Amygdala (tissue), 56 donors: ENCODE measurements at regions not wholly inside any gene's neighbourhood (a gene's known extent, or its start where the extent isn't known, plus 50 kb on each side); places are given as distances from the start of the nearest gene placed in this dataset.
"Not testable (repeated sequence)": the region's sequence is repeated elsewhere in the genome, so short reads cannot be mapped to it uniquely, and the experiment has no call there.

Experiments used
- DNase-seq, 56 donors: peaks; one replicate each; lab custom pipeline; 2025; lab: John Stamatoyannopoulos, UW

DNA sequence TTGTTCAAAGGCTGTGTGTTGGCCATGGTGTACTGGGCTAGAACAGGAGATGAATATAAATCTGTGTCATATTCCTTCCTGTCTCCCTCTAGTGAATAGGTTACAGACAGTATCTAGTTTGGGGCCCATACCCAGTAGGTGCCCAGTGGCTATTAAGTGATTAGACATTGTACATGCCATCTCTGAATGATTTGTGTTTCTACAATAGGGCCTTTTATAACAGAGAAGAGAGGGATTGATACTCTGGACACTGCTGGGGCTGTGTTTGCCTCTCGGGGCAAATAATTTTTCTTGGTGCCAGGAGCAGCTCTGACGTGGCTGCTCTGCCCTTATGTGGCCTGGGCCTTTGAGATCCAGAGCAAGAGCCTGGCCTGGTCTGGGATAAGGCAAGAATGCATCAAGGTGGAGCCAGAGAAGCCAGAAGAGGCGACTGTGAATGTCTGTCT, 403.1 kb downstream of the SPRY2 start:
- peak in 48 of 56 donors; percentile 1 to 63 (median 26) for DNase-seq

DNA sequence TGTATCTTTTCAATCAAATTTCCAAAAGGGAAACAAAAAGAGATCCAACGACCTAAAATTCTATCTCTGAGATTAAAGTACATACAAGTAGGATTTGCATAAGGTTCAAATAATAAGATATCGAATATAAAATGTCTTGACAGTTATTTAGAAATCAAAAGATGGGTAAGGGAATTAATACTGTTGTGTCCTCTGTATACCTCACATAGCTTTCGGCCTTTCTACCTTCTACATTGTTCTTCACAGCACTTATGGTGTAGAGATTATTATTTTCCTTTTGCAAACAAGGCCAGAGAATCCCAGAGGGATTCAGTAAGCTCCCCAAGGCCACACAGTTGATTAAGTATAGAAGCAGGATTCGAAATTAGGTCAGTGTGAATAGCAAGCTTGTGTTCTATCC, 403.6 kb downstream of the SPRY2 start:
- DNase-seq: peak in 1 of 56 donors; percentile 45

DNA sequence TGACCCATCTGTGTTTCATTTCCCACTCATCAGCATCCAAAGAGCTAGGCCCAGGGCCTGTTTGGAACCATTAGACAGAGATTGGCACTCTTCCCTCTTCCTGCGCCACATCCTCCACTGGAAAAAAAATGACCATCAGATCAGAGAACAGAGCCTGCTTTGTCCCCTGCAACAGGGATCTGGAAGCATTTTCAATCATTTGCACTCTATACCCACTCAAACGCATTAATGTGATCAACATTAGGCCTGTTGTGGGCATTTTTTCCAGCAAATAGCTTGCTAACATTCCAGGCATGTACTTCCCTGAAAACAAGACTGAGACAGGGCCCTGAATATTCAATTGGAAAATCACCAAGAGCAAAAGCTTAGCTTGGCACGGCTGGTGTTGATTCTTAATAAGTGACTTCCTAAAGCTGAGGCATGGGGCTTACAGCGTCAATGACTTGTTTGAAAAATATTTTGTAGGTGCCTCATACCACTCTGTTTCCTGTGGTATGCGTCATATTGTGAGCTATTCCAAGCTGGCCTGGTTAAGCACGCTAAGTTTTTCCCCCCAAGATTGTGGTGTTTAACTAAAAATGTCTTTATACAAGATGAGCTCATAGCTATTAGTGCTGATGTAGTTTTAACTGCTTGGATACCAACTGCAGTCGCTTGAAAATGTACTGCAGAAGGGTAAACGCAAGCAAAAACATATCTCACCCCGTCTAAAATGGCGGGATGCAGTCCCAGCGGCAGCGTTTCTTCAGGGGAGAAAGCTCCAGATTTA, 404.4 kb downstream of the SPRY2 start:
- DNase-seq: peak in 54 of 56 donors; percentile 2 to 93 (median 69)

DNA sequence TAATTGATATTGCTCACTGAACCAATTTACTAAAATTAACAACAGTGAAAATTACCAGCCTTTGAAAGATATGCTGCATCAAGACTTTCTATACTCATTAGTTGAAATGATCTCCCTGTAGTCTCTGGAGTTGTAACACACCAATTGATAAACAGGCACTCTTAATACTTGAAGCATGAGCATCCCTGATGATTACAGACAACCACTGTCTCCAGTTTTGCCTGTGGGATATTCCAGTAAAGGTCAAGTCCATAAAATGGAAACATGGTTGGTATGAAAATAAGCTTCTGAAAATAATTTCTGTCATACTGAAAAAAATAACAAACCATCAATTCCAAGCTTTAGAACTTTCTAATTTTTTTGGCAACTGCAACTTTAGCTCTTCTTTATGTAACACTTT, 405.8 kb downstream of the SPRY2 start:
- DNase-seq: no peak

DNA sequence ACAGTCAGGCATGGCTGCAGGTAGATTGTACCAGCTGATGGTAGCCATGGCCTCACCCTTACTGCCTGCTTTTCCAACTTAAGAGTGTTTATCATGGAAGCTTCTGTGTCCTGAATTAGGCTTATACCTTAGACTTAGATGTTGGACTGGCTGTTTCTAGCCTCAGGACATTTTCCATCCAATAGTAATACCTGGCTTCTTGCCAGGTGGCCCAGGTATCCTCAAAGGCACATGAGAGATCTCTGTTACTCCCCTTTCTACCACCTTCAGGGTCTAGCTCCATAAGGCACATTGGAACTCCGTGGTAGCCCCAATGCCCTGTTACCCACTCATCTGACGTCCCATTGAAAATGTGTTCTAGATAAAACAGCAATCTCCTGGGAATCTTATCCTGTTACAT, 407.5 kb downstream of the SPRY2 start:
- no peak for DNase-seq

DNA sequence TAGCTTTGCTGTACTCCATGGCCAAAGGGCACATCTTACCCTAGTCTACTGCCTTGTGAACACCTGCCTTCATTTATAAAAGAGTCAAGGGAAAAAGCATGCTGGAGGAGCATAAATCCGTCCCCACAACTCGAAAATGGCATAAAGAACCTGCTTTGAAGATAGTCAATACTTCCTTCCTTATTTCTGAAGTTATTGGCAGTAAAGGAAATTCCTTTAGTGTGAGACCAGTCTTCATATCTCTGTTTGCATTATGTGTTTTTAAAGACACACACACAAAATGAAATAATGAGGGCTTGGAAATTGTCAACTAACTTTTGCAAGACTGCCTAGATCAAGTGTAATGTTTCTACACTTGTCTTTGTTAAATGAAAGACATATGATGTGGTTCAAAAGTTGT, 408.4 kb downstream of the SPRY2 start:
- DNase-seq: no peak

DNA sequence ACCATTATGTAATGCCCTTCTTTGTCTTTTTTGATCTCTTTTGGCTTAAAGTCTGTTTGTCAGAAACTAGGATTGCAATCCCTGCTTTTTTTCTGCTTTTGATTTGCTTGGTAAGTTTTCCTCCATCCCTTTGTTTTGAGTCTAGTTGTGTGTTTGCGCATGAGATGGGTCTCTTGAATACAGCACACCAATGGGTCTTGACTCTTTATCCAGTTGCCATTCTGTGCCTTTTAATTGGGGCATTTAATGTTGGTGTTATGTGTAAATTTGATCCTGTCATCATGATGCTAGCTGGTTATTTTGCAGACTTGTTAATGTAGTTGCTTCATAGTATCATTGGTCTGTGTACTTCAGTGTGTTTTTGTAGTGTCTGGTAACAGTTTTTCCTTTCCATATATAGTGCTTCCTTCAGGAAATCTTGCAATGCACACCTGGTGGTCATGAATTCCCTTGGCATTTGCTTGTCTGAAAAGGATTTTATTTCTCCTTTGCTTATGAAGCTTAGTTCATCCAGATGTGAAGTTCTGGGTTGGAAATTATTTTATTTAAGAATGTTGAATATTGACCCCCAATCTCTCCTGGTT, 416.9 kb downstream of the SPRY2 start:
- not testable (repeated sequence) for DNase-seq

DNA sequence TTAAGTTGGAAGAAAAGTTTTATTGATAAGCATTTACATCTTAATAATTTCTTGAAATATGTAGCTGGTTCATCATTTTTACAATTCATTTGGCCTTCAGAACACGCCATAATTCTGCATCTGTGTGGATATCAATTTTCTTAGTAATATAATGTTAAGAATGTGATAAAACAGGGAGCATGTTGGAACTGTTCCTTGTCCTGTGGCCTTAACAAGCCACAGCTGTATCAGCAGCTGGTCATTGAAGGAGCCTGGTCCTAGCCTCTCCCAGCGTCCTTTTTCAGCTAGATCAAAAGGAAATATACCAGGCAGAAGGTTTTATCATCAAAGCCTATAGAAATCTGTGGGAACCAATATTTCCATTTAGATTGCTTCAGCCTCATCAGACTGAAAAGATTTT, 421.8 kb downstream of the SPRY2 start:
- no peak for DNase-seq

DNA sequence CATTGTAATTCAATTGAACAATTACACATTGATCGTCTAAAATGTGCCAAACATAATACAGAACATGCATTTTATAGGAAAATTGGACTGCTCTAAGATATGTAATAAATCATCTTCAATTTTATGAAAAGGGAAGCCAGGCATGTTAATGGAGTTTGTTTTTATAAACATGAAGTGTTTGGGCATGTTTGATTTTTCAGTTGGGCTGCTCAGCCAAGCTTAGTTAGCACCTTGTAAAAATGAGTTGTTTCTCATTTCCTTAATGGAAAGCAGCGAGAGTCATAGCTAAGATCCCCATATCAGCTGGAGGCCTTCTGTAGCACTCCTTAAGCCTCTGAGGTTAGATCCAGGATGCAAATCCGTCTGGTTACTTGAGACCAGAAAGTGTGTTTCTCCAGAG, 422.3 kb downstream of the SPRY2 start:
- DNase-seq: no peak

DNA sequence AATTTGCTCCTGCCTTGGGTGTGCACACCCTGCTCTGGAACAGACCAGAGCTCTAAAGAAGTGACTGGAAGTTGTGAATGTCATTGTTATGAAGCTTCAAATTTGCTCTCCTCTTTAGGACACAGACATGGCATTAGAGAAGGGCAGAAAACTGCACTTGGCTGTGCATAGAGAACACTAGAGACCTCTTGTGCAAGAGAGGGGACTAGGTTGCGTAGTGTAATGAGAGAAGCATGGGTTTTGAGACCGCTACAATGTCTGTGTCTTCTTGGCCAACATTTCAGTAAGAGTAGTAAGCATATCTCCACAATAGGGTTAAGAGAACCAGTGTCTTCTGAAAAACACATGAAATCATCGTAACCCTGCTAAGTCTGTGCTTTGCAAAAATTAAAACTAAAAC, 423.3 kb downstream of the SPRY2 start:
- DNase-seq: no peak

DNA sequence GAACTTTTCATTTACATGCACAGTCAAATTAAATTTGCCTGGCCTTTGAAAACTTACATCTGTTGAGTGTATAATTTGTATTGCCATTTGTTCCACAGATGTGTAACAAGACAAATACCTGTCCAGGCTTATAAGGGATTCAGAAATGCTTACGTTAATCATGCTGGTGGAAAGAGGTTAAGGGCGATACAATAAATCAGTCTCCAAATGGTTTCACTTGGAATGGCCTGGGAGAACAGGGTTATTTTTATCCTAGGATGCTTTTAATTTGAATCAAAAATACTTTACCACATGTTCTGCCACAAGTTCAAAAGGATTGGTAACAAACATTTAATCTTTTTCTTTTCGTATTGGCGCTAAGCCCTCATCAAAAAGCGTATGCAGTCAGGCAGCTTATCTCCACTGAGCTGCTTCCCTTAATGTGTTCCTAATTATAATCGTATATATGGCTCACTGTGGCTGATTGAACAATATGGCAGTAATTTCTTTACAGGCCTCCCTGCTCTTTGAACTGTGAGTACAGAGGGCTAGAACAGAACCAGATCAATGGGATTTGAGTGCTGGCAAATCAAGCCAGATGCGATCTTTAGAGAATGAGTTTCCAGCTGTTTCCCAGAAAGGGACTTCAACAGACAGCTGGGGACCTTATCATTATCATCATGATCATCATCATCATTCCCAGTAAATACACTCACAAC, 425.7 kb downstream of the SPRY2 start:
- DNase-seq: no peak

DNA sequence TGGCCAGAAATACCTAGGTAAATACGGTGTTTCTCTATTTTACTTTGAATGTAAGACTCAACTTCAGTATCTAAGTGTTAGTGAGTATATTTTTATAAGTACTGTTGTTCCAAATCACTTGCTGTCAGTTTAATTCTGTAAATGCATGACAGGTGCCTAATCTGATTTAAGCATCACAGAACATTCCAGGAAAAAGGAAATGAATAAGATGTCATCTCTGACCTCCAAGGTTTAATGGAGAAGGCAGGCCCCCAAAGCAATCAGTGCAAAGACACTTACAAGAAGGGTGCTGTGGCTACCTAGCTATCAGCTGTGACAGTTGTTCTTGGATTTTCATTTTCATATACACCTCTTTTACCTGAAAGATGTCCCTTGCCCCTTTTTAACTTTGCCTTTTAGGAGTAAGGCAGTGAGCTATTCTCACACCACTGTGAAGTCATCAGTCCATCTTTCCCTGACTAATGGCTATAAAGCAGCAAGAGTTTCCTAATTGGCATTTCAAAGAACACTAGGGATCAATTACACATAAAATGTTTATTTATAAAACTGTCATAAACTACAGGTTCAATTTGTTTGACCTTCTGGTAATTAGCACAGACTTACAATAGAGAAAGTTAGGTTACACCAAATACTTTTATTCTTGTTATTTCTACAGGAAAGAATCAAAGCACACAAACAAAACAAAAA, 427.6 kb downstream of the SPRY2 start:
- no peak for DNase-seq

DNA sequence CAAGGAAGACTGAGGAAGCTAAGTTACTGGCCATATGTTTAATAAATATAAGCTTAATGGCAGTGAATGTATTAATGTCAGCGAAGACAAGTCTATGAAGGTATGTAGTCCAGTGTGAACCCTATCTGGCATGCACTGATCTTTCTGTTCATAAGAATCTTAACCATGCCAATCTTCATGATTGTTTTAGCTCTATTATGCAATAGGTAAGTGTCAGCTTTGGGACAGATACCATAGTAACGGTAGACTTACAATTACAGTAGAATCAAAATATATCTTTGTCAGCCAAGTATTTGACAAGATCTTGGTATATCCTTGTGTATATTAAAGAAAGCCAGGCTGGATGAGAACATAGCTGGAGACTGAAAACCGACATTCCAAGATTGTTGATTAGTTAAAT, 428.5 kb downstream of the SPRY2 start:
- no peak for DNase-seq

DNA sequence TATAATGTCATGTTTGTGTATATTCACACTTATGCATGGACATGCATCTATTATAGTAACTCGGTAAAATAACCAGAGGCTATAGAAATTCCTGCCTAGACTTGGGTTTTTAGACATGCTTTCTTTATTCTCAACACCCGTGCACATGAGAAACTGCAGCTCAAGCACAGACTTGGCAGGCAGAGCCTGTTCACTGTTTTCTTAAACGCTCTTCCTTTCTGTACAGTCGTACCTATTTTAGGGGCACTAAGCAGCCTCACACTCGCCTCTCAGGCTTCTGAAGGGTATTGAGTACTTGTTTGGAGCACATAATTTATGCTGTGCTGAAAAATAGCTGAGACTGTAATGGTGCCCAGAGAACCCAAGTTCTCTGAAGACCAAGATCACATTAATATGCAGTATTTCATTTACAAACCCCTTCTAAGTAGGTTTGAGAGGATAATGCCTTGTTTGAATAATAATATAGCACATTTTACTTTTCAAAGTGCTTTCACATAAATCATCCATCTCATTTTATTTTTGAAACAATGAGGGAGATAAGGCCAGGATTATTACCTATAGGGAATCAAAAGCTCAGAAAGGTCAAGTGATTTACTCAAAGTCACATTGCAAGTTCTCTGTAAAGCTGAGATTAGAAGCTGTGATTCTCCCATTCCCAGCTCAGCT, 429.9 kb downstream of the SPRY2 start:
- no peak for DNase-seq

DNA sequence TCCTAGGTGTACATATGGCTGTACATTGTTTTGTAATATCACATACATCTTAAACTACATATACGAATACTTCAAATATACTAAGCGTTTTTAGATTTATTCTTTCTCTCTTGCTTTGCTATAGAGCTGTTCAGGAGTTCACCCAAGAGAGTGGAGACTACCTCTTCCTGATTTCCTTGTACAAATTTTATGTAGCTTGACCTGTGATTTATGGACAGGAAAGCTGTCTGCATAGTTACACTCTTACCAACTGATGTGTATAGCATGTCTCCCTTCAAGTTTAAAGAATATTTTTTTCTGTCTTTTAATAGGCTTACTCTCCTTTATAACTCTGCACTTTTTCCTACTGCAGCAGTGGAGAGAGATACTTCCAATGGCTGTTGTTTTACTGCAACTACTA, 428.7 kb downstream of the NDFIP2 start:
- DNase-seq: no peak

DNA sequence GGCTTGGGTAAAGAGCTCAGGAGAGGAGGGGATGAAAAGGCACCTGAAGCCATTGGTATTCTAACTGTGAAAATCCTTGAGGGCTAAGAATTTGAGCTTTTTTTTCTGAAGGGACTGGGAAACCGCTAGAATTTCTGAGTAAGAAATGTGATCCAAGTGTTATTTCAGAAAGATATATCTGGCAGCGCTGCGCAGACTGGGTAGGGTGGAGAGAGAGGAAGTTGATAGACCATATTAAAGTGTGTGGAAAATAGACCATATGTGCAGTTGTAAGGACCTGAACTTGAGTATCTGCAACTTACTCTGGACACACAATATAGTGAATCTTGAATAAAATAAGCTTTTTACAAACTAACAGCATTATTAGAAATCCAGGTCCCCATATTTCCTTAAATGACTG, 427.4 kb downstream of the NDFIP2 start:
- DNase-seq: peak in 1 of 56 donors; percentile 1

DNA sequence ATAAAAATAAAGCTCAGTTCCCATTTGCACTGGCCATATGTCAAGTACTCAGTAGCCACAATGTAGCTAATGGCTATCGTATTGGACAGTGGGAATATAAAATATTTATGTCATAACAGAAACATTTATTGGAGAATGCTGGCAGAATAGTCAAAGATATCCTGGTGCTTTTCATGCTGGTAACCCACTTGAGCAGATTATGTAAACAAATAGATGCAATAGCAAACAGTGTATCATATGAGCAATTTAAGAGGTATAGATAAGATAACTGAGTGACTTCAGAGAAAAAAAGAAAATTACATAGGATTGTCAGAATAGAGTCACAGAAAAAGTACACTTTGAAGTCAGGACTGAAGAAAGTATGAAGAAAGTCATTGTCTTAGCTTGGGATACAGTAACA, 426.6 kb downstream of the NDFIP2 start:
- no peak for DNase-seq

DNA sequence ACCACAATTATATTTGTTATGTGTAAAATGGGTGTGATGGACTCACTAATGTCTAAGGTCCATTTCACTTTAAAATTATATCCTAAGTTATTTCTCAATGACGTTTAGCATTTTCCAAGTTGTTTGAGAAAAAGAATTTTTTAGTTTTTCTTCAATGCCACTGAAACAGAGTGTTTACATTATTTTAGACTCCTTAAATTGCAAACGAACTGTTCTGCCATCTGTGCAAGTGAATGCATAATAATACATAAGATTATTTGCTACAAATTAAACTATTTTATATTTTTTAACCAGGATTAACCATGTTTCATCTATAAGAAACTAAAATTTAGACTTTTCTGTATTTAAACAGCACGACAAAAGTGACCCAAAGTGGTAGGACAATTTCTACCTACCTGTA, 425.4 kb downstream of the NDFIP2 start:
- no peak for DNase-seq

DNA sequence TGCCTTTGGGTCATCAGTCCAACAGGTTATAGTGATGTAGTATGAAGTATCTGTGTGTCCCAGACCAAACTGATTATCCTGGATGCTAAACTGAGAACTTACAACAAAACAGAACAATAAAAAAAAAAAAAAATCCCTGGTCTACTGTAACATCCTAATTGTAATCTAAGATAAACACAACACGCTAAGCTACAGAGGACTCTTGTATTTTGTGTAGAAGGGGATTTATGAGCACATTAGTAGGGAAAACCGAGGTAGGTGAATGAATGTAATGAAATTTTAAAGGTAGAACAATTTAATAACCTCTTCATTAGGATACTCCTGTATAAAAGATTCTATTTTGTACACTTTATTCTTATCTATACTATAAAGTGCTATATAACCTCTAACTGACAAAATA, 424.1 kb downstream of the NDFIP2 start:
- DNase-seq: no peak

DNA sequence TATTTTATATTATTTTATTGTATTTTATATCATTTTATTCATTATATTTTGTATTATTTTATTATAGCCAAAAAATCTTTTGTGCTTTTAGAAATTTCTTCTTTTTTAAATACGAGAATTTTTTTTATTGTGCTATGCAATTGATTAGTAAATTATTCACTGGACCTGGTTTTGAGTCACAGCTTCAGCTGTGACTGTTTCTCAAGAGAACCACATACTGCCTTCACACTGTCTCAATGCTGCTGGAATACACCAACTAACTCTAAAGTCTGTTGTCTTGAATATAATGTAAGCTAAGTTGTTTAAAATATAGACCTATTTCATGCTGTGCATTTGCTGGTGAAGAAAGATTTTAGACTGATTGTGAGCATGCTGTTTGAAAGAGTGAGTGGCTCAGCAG, 423.6 kb downstream of the NDFIP2 start:
- DNase-seq: no peak

DNA sequence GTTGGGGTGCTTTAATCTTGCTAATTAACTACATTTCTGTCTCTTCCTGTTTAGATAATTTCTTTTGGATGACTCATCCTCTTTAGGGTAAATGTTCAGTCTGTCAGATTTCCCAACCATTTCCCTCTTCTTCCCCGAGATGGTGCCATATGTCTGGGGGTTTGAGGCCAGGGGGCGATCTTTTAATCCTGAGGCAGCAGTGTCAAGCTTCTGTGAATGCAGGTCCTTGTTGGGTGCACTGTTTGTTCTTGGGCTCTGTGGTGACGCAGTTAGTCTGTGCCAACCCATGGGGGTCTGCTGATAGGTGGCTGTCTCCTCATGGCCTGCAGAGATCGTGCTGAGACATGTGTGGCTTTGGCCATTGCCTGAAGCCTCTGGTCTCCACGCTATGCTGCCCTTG, 420.4 kb downstream of the NDFIP2 start:
- peak in 30 of 56 donors; percentile 3 to 48 (median 19) for DNase-seq
